IMR-90 (cell line): ENCODE measurements at regions not wholly inside any gene's neighbourhood (a gene's known extent, or its start where the extent isn't known, plus 50 kb on each side); places are given as distances from the start of the nearest gene placed in this dataset.

ENCODE experiments used
- ATAC-seq: fragments of 200-7000 bp; cut with Tn5 transposase; 2 replicates; pipeline ENCODE4 v1.9.1; 2020; ENCODE audit warnings: low read depth, mild to moderate bottlenecking, moderate library complexity
- BruUV-seq: library from RNA; stranded (reverse); fragments of 400-500 nt; replicated peaks from 2 replicates; lab custom pipeline; 2021; lab: Mats Ljungman, UMichigan
- CTCF ChIA-PET: fragments of 300-600 bp; formaldehyde crosslinking; extraction: SDS; loops from one replicate; lab custom pipeline; 2021; ENCODE audit warnings: antibody characterized with exemption; lab: Yijun Ruan, JAX
- POLR2A ChIA-PET: fragments of 300-600 bp; sonication (Branson Sonifier 250); formaldehyde crosslinking; loops from one replicate; lab custom pipeline; 2022; ENCODE audit warnings: antibody characterized with exemption; ENCODE audit not compliant: unreplicated experiment; lab: Charles Lee
- DNase-seq: peaks from one replicate; pipeline ENCODE4 v3.0.0; 2013
- H2AFZ ChIP-seq: replicated peaks from 2 replicates; pipeline ENCODE3; 2013; ENCODE audit warnings: low read length, mild to moderate bottlenecking; ENCODE audit not compliant: poor library complexity
- H2AK5ac ChIP-seq: 2 replicates; pipeline ENCODE4 v1.6.1; 2013; ENCODE audit warnings: low read depth, low read length, inconsistent platforms
- H2AK9ac ChIP-seq: replicated peaks from 2 replicates; pipeline ENCODE3; 2013; ENCODE audit warnings: mild to moderate bottlenecking, low read depth, low read length, moderate library complexity; ENCODE audit not compliant: poor library complexity
- H2BK120ac ChIP-seq: 2 replicates; pipeline ENCODE4 v1.6.1; 2013; ENCODE audit warnings: low read depth, low read length, inconsistent platforms
- H2BK15ac ChIP-seq: 3 replicates; pipeline ENCODE4 v1.6.1; 2013; ENCODE audit warnings: low read depth, low read length, inconsistent platforms
- H2BK20ac ChIP-seq: 2 replicates; pipeline ENCODE4 v1.6.1; 2013; ENCODE audit warnings: low read depth, mild to moderate bottlenecking, inconsistent platforms, low read length, moderate library complexity
- H2BK5ac ChIP-seq: 2 replicates; pipeline ENCODE4 v1.6.1; 2013; ENCODE audit warnings: mild to moderate bottlenecking, low read depth, low read length, inconsistent platforms; ENCODE audit not compliant: poor library complexity, severe bottlenecking
- H3K14ac ChIP-seq: replicated peaks from 2 replicates; pipeline ENCODE4 v1.6.1; 2013; ENCODE audit warnings: low read depth, low read length, inconsistent platforms
- H3K18ac ChIP-seq: 2 replicates; pipeline ENCODE4 v1.6.1; 2013; ENCODE audit warnings: low read depth, low read length, control low read depth
- H3K23ac ChIP-seq: 2 replicates; pipeline ENCODE4 v1.6.1; 2013; ENCODE audit warnings: low read depth, low read length, inconsistent platforms
- H3K27ac ChIP-seq: 2 replicates; pipeline ENCODE4 v1.5.1; 2013; ENCODE audit warnings: mild to moderate bottlenecking, control low read depth, low read length; ENCODE audit not compliant: insufficient read depth
- H3K27me3 ChIP-seq: 2 replicates; pipeline ENCODE4 v1.6.1; 2013; ENCODE audit warnings: low read length; ENCODE audit not compliant: control insufficient read depth, insufficient read depth
- H3K36me3 ChIP-seq: 2 replicates; pipeline ENCODE4 v1.6.1; 2013; ENCODE audit warnings: low read length, mixed read lengths; ENCODE audit not compliant: control insufficient read depth, insufficient read depth
- H3K4ac ChIP-seq: 2 replicates; pipeline ENCODE4 v1.6.1; 2013; ENCODE audit warnings: low read depth, low read length, inconsistent platforms
- H3K4me1 ChIP-seq: 2 replicates; pipeline ENCODE4 v1.6.1; 2013; ENCODE audit warnings: low read length, mixed read lengths; ENCODE audit not compliant: control insufficient read depth, insufficient read depth
- H3K4me2 ChIP-seq: 2 replicates; pipeline ENCODE4 v1.6.1; 2013; ENCODE audit warnings: low read depth, mild to moderate bottlenecking, control low read depth, low read length, moderate library complexity
- H3K4me3 ChIP-seq: 2 replicates; pipeline ENCODE4 v1.5.1; 2013; ENCODE audit warnings: low read depth, mild to moderate bottlenecking, control low read depth, low read length, moderate library complexity; ENCODE audit not compliant: insufficient read depth
- H3K56ac ChIP-seq: 2 replicates; pipeline ENCODE4 v1.6.1; 2013; ENCODE audit warnings: low read length, inconsistent platforms; ENCODE audit not compliant: insufficient read depth; ENCODE audit errors: extremely low read depth
- H3K79me1 ChIP-seq, 2 experiments: 2 replicates each; pipeline ENCODE4 v1.6.1; 2013; ENCODE audit warnings: low read length in 2 of 2, inconsistent platforms in 1 of 2, low read depth in 1 of 2
- H3K9ac ChIP-seq: 2 replicates; pipeline ENCODE4 v1.6.1; 2013; ENCODE audit warnings: low read depth, low read length, control low read depth
- H3K9me1 ChIP-seq: 2 replicates; pipeline ENCODE4 v1.6.1; 2013; ENCODE audit warnings: low read length, inconsistent platforms; ENCODE audit not compliant: insufficient read depth
- H3K9me3 ChIP-seq: 2 replicates; pipeline ENCODE4 v1.6.1; 2013; ENCODE audit warnings: low read length; ENCODE audit not compliant: control insufficient read depth, insufficient read depth
- H4K20me1 ChIP-seq: 2 replicates; pipeline ENCODE4 v1.6.1; 2013; ENCODE audit warnings: low read length, inconsistent platforms; ENCODE audit not compliant: insufficient read depth
- H4K5ac ChIP-seq: 2 replicates; pipeline ENCODE4 v1.6.1; 2013; ENCODE audit warnings: mild to moderate bottlenecking, low read depth, low read length, control low read depth
- H4K8ac ChIP-seq, 2 experiments: 2 replicates each; pipeline ENCODE4 v1.6.1; 2013; ENCODE audit warnings: low read depth in 2 of 2, low read length in 2 of 2, control low read depth in 1 of 2, inconsistent platforms in 1 of 2
- H4K91ac ChIP-seq: 2 replicates; pipeline ENCODE4 v1.6.1; 2013; ENCODE audit warnings: low read depth, low read length, inconsistent platforms; ENCODE audit not compliant: insufficient read depth
- BHLHE40 ChIP-seq: fragments of 150-350 bp; IDR thresholded peaks from 2 replicates; pipeline ENCODE4 v1.6.1; 2016; ENCODE audit warnings: mild to moderate bottlenecking, low read depth, low read length
- CEBPB ChIP-seq: IDR thresholded peaks from 2 replicates; pipeline ENCODE4 v1.6.1; 2012; ENCODE audit warnings: low read depth, low read length, improper control_type of control experiment
- CHD1 ChIP-seq: IDR thresholded peaks from 2 replicates; pipeline ENCODE4 v1.6.1; 2012; ENCODE audit warnings: low read depth, low read length, improper control_type of control experiment
- CTCF ChIP-seq: conservative IDR thresholded peaks from 2 replicates; pipeline ENCODE4 v1.5.1; 2012; ENCODE audit warnings: mild to moderate bottlenecking, low read depth, low read length, improper control_type of control experiment
- ELK1 ChIP-seq: fragments of 150-350 bp; IDR thresholded peaks from 2 replicates; pipeline ENCODE4 v1.6.1; 2016; ENCODE audit warnings: low read depth, mild to moderate bottlenecking, low read length, moderate library complexity, borderline replicate concordance
- FOS ChIP-seq: fragments of 150-350 bp; IDR thresholded peaks from 2 replicates; pipeline ENCODE4 v1.6.1; 2016; ENCODE audit warnings: low read depth, low read length
- MAFK ChIP-seq: IDR thresholded peaks from 2 replicates; pipeline ENCODE4 v1.6.1; 2012; ENCODE audit warnings: low read depth, low read length, improper control_type of control experiment
- MAZ ChIP-seq: IDR thresholded peaks from 2 replicates; pipeline ENCODE4 v1.6.1; 2012; ENCODE audit warnings: low read depth, mild to moderate bottlenecking, low read length, improper control_type of control experiment, moderate library complexity, borderline replicate concordance
- MXI1 ChIP-seq: IDR thresholded peaks from 2 replicates; pipeline ENCODE4 v1.6.1; 2012; ENCODE audit warnings: low read depth, mild to moderate bottlenecking, low read length, moderate library complexity, borderline replicate concordance
- NFE2L2 ChIP-seq: fragments of 150-350 bp; IDR thresholded peaks from 2 replicates; pipeline ENCODE4 v1.6.1; 2016; ENCODE audit warnings: low read depth, mild to moderate bottlenecking, low read length
- POLR2A ChIP-seq: IDR thresholded peaks from 2 replicates; pipeline ENCODE4 v1.6.1; 2012; ENCODE audit warnings: mild to moderate bottlenecking, low read depth, low read length
- RAD21 ChIP-seq: IDR thresholded peaks from 2 replicates; pipeline ENCODE4 v1.6.1; 2012; ENCODE audit warnings: low read length, improper control_type of control experiment
- RCOR1 ChIP-seq: IDR thresholded peaks from 2 replicates; pipeline ENCODE4 v1.6.1; 2012; ENCODE audit warnings: mild to moderate bottlenecking, low read length, improper control_type of control experiment; ENCODE audit not compliant: insufficient replicate concordance
- RFX5 ChIP-seq: IDR thresholded peaks from 2 replicates; pipeline ENCODE4 v1.8.0; 2012; ENCODE audit warnings: low read depth, mild to moderate bottlenecking, low read length, moderate library complexity
- SMC3 ChIP-seq: fragments of 150-350 bp; IDR thresholded peaks from 2 replicates; pipeline ENCODE4 v1.6.1; 2016; ENCODE audit warnings: low read depth, mild to moderate bottlenecking, antibody characterized with exemption, low read length, moderate library complexity
- USF2 ChIP-seq: fragments of 150-350 bp; IDR thresholded peaks from 2 replicates; pipeline ENCODE4 v1.6.1; 2017; ENCODE audit warnings: mild to moderate bottlenecking, antibody characterized with exemption, low read length, low read depth
- WGBS, 2 experiments: methylation state at CpG; one replicate each; pipeline versions ENCODE4 v1.1.5 to v1.1.7; 2013; ENCODE audit warnings: missing lambda C conversion rate in 2 of 2; ENCODE audit not compliant: insufficient read length in 1 of 2; ENCODE audit errors: extremely low coverage in 2 of 2; 5-methylcytosine and 5-hydroxymethylcytosine counted together
- dilution Hi-C: fragments of 300-500 bp; cut with HindIII; formaldehyde crosslinking; loops from one replicate; pipeline ENCODE4 v1.14.3; 2018; ENCODE audit warnings: low sequenced_read_pairs; ENCODE audit not compliant: unreplicated experiment
- in situ Hi-C: fragments of 300-500 bp; cut with MboI; formaldehyde crosslinking; loops from 3 replicates; pipeline ENCODE4 v1.14.3; 2019; ENCODE audit warnings: low sequenced_read_pairs, inconsistent platforms, mixed read lengths
- intact Hi-C: fragments of 100-400 bp; cut with micrococcal nuclease; formaldehyde crosslinking; loops from 2 replicates; pipeline ENCODE4 v1.10.0; 2022

GRCh38 chr9:15032860-15033259 lies 122.6 kb upstream of the FREM1 start:
- in situ Hi-C loops (no loop called here), dilution Hi-C loops (no loop called here), intact Hi-C loops (no loop called here)
- Histone ChIP-seq H4K5ac (no peak overlapping the region), H3K9ac (no peak overlapping the region), H3K4ac (no peak overlapping the region), H3K4me1 (no peaks in the 10 kb centered on the region), H3K4me3 (no peak overlapping the region), H2BK15ac (no peak overlapping the region), H3K9me3 (no peaks in the 10 kb centered on the region), H4K91ac (no peak overlapping the region), H2BK20ac (no peak overlapping the region), H2AK9ac (no peak overlapping the region), H4K8ac (no peak overlapping the region), H3K18ac (no peak overlapping the region), H3K56ac (no peak overlapping the region), H2BK5ac (no peak overlapping the region), H3K9me1 (no peaks in the 10 kb centered on the region), H3K4me2 (no peak overlapping the region), H3K14ac (no peak overlapping the region), H2BK120ac (no peak overlapping the region), H3K27me3 (no peaks in the 10 kb centered on the region), H3K23ac (no peak overlapping the region), H2AFZ (no peak overlapping the region), H4K20me1 (no peaks in the 10 kb centered on the region), H3K79me1 (no peaks in the 10 kb centered on the region), H2AK5ac (no peak overlapping the region), H3K36me3 (no peaks in the 10 kb centered on the region), H3K27ac (no peak overlapping the region)
- BruUV-seq = no TSS peak
- POLR2A ChIA-PET = no interaction called here
- DNase-seq (no peak), ATAC-seq (no peak)
- TF ChIP-seq CTCF = no peak
- no peak for TF ChIP-seq USF2
- TF ChIP-seq CEBPB = no peak
- no peak for TF ChIP-seq BHLHE40
- no peak for TF ChIP-seq CHD1
- no peak for TF ChIP-seq POLR2A
- TF ChIP-seq ELK1 = no peak
- TF ChIP-seq RAD21 = no peak
- TF ChIP-seq RCOR1 = no peak
- no peak for TF ChIP-seq MAZ
- no peak for TF ChIP-seq RFX5
- TF ChIP-seq MAFK = no peak
- no peak for TF ChIP-seq SMC3
- TF ChIP-seq FOS = no peak
- no peak for TF ChIP-seq NFE2L2
- no peak for TF ChIP-seq MXI1
- WGBS, 2 experiments = 60% methylated on average over 1 of the region's 1 CpG; no CpG with 5 or more reads in 1 of the 2 experiments
- CTCF ChIA-PET = no interaction called here
